GM19328 (cell line): ENCODE measurements at regions not wholly inside any gene's neighbourhood (a gene's known extent, or its start where the extent isn't known, plus 50 kb on each side); places are given as distances from the start of the nearest gene placed in this dataset.

Experiments used
- ATAC-seq: cut with Tn5 transposase; IDR thresholded peaks from one replicate; pipeline ENCODE4 v1.9.1; 2021; ENCODE audit warnings: mild to moderate bottlenecking, moderate library complexity; ENCODE audit not compliant: unreplicated experiment

GRCh38 chr20:24199501-24199900, 210.9 kb upstream of the GGTLC1 start:
- ATAC-seq: no peak

DNA sequence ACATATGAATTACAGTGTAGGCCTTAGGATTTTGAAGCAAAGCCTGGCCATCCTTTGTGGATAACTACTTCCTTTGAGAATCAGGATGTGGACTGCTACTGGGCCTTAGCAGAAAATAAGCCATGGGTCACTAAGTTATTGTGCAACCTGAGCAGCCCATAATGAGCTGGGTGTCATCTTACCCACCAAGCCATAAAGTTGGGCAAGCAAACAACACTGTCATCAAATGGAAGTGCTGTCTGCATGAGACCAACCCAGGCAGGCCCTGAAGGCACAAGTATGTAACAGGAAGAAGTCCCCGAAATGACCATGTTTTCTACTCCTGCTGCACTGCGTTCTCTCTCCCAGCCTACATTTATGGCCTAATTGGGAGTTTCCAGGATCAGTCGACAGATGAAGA, 205.6 kb upstream of the GGTLC1 start:
- ATAC-seq: no peak

DNA sequence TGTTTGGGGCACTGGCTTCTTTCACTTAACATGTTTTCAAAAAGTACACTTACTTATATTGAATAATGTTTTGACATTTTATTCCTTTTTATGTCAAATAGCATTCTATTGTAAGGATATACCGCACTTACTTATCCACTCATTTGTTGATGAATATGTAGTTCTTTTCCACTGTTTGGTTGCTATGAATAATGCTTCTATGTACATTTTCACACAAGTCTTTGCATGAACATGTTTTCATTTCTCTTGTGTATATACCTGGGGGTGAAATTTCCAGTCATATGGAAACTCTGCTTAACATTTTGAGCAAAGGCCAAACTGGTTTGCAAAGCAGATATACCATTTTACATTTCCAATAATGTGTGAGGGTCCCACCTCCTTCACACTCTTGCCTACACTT, 202.3 kb upstream of the GGTLC1 start:
- no peak for ATAC-seq

GRCh38 chr20:24185791-24186190, 197.2 kb upstream of the GGTLC1 start:
- no peak for ATAC-seq

DNA sequence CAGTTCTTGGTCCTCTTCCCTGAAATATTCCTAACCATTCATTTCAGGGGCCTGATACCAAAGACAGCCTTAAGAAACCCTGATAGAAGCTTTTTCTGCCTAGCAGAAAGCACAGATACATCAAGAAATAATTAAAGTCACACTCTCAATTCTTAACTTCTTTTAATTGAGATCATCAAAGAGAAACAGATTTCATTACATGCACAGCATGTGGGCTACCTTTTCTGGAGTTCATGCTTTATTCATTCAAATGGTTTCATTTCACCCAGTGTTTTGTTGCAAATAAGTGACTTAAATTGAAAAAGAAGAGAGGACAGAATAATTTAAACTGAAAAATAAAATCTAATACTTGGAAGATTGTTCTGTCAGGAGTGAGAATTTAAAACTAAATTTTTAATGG, 192.6 kb upstream of the GGTLC1 start:
- no peak for ATAC-seq

DNA sequence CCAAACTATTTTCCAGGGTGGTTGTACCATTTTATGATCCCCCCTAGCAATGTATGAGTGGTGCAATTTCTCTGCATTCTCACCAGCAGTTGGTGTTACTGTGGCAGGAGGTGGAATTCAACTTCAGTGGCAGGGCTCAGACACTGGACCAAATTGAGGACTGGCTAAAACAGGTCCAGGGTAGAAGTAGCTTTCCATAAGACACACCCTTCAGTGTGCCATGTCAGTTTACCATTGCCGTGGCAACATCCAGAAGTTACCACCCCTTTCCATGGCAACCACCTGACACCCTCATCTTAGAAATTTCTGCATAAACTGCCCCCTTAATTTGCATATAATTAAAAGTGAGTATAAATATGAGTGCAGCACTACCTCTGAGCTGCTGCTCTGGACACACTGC, 180.7 kb upstream of the GGTLC1 start:
- no peak for ATAC-seq

DNA sequence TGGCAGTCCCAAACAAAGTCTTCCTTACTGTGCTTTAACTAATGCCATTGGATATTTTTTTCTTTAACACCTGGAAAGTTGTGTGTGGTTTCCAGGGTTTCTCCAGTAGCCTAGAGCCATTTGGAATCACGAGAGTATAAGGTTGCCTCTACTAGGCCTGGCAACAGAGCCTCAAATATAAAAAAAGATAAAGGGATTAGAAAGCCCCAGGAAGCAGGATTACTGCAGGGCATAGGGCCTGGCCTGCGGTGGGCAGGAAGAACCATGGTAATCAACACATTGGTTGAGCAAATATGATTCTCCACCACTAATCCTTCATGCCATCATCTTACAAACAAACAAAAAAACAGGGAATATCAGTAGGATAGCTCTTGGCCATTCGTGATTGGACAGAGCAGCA, 177.8 kb upstream of the GGTLC1 start:
- ATAC-seq: no peak

DNA sequence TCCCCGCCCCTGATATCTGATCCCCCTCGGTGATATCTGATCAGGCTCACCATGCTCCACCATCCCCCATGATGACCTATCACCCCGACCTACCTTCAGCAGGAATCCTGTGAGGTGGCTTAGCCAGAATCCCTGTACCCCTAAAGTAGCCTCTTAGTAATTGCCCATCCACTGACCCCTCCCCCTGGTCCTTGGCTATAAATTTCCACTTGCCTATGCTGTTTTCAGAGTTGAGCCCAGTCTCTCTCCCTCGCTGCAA, 177.5 kb upstream of the GGTLC1 start:
- no peak for ATAC-seq

- no peak for ATAC-seq
These were observed 176.9 kb upstream of the GGTLC1 start for GRCh38 chr20:24165301-24166122.

DNA sequence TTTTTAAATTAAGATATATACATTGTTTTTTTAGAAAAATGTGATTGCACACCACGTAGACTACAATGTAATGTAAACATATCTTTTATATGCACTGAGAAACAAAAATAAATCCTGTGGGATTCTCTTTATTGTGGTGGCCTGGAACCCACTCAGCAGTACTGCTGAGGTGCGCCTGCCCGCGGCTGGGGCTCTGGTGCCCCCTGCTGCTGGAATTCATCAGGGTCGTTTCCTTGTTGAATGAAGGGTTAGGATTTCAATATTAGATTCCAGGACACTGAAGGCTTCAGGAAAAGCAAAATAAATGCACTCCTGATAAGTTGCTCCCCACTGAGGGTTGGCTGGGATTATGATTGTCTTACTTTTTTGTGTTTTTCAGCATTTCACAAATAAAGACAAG, 175.8 kb upstream of the GGTLC1 start:
- ATAC-seq: no peak

GRCh38 chr20:24163506-24163905, 174.9 kb upstream of the GGTLC1 start:
- ATAC-seq: no peak

GRCh38 chr20:24160563-24161281, 172.1 kb upstream of the GGTLC1 start:
- no peak for ATAC-seq

DNA sequence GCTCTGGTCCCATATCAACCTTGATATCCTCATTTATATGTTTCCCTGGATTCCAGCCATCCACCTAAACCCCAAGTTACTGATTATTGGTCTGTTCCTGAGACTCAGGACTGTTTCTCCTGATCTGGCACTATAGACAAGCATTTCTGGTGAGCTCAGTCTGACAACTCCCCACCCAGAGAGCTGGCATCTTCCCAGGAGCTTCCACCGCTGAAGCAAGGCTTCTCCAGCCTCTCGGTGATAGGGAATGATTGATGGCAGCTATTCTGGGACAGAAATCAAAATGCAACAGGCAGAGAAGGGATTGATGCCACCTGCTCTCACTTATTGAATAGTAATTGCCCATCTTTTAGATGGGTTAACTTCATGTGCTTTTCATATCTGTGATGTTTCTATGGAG, 169.7 kb upstream of the GGTLC1 start:
- ATAC-seq: no peak

DNA sequence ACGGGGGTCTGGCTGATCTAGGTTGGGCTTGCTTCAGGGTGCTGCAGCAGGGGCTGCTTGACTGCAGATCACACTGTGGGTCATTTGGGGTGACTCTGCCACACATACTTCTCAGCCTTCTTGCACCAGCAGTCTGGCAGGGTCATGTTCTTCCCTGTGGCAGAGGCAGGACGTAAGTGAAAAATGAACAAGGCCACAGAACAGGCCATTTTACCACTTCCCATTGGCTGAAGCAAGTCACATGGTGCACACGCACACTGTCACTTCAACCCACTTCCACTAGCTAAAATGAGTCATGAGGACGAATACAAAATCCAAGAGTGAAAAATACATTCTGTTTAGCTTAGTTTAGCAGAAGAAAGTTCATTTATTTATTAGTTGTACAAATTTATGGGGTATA, 168.6 kb upstream of the GGTLC1 start:
- ATAC-seq: no peak

DNA sequence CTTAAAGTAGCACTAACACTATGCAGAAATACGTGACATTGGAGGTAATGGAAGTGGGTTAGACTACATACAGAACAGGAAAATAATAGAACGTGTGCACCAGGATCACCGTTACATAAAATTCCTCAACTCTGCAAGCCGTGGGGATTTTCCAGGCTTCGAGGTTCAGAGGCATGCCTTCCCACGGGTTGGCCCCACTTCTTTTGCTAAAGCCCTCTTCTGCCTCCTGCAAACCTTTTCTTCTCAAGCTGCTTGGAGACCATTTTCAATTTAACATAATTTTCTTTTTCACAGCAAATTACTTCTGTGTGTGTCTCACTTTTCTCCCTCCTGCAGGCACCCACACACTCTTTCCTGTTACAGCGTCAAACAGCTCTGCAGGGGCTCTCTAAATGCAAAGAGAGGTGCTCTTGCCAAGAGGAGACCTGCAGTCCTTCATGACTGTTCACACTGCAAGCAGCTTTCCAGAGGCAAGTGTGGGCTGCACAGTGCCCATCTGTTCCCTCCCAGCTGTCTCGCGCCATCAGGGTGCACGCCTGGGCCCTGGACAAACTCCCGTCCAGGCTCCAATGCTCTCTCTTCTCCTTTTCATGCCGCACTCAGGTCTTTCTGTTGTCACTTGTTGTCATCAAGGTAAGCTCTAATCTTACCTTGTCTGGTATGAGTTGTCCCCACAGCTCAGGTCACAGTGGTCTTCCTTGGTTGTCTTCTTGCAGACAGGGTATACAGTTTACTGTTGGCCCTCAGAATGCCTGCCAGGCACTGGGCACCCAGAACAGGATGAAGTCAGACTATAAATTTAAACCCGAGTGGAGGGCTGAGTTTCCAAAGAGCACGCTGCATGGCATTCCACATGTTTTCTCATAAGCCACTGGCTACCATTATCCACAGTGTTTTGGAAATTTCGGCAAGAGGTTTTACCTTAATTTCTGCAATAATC, 164.8 kb upstream of the GGTLC1 start:
- ATAC-seq: no peak

GRCh38 chr20:24151621-24152294, 163.2 kb upstream of the GGTLC1 start:
- no peak for ATAC-seq

GRCh38 chr20:24150406-24150805, 161.8 kb upstream of the GGTLC1 start:
- ATAC-seq: no peak

DNA sequence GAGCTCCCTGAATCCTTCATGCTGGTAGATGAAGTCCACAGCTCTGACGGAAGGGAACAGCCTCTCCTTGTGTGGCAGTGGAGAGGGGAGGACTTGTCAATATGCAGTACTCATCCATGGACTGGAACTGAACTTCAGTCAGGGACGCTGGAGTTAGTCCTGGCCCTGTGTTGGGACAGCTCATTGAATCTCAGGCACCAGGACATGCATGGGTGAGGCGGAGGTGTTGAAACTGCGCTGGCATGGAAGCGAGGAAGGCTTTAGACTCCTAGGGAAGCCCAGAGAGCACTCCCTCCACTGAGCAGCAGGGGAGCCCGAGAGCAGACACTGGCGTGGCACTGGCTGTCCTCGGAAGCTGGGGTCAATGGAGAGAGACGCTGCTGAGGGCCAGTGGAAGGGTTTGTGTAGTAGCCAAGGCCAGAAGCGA, 161.3 kb upstream of the GGTLC1 start:
- ATAC-seq: no peak

DNA sequence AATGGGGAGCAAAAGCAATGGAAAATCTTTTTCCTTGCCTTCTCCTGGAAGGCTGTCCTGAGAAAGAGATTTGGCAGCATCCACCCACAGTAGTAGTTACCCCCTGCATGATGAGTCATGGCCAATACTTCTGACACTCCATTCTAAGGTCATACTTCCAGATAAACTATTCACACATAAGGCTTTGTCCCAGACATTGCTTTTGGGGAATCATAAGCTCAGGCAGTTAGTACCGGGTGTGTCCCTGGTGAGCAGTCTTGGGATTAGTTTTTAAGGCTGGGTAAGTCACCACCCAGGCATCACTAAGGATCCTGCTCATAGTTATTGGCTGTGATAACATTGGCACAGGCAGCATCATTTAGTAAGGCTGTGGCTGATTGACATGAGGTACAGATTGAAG, 160.6 kb upstream of the GGTLC1 start:
- no peak for ATAC-seq

GRCh38 chr20:24148372-24148771, 159.8 kb upstream of the GGTLC1 start:
- ATAC-seq: no peak

GRCh38 chr20:24147961-24148360, 159.4 kb upstream of the GGTLC1 start:
- no peak for ATAC-seq
